ENCODE measurements at regions not wholly inside any gene's neighbourhood (a gene's known extent, or its start where the extent isn't known, plus 50 kb on each side); places are given as distances from the start of the nearest gene placed in this dataset.
"Not testable (repeated sequence)": the region's sequence is repeated elsewhere in the genome, so short reads cannot be mapped to it uniquely, and the experiment has no call there.

DNA sequence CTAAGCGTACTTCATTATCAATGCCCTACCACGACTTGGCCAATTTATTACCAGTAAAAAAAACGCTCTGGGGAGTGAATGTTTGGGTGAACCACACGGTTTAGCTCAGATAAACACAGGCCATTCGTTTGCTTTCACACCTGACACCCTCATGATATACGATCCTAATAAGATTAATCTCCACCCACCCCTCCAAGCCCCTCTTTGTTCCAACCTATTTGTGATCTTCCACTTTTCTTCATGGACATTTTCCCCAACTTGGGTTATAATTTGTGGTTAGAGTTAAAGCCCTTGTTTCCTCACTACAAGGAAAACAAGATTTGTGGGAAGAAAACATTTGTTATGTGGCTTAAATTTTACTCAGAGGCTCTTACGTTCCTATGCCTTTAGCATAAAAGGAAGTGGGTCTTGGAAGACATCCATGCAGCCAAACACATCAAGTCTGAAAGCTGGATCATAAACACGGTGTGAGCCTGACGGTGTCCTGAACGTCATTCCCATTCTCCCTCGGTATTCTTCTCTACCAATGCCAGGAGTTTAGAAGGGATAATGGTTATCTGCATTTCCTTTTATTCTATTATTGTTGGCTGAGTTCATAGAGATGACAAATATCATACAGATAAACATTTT is 518.9 kb downstream of the NR2F2 start:
- no peak for FAIRE-seq

GRCh38 chr15:96851613-96852012 is 521.1 kb downstream of the NR2F2 start:
- no peak for FAIRE-seq

DNA sequence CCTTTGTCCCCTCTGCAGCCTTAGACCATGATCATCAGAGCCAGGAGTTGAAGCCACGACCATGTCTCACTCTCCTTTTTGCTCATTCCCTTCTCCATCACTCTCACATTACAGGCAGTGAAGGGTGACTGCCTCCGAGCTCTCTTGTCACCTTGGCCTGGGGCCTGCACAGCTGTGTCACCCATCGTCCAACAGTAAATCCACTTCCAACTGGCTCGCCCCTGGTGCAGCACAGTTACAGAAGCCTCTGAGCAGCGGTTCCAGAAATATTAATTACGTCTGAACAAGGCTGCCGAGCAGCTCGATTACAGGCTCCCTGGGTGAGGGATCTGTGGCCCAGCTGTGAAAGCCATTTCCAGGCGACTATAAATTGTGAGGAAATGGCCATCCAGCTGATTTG is 528.2 kb downstream of the NR2F2 start:
- FAIRE-seq = no peak

GRCh38 chr15:96860741-96861140 is 530.2 kb downstream of the NR2F2 start:
- FAIRE-seq = no peak

DNA sequence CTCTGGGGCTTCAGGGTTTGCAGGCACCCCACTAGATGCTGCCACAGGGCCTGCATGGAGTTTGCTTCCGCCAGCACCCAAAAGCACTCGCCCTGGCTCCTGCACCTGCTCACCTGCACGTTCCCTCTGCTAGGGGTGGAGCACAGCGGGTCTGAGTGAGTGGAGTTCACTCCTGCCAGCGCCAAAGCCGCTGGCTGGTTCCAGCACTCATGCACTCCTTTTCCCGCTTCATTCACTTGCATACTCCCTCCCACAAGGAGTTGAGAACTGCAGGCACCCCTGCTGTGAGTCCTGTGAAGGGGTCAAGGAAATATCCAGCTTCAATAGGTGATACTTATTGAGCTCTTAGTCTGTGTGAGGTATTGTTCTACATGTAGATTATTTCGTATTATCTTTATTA is 537.5 kb downstream of the NR2F2 start:
- no peak for FAIRE-seq

GRCh38 chr15:96869122-96869521 is 538.6 kb downstream of the NR2F2 start:
- FAIRE-seq = no peak

- FAIRE-seq = no peak
Observed at GRCh38 chr15:96869790-96870189, 539.3 kb downstream of the NR2F2 start.

- no peak for FAIRE-seq
Observed at GRCh38 chr15:96870580-96870979, 540.1 kb downstream of the NR2F2 start.

DNA sequence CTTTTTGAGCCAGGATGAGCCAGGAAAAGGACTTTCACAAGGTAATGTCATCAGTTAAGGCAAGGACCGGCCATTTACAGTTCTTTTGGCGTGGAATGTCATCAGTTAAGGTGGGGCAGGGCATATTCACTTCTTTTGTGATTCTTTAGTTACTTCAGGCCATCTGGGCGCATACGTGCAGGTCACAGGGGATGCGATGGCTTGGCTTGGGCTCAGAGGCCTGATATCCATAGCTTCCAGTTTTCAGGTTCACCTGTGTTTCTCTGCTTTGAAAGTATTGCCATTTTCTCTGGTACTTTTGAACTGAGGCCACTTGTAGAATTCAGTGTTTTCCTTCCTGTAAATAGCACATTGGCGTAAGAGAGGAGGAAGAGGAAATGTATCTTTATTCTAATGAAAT is 546.9 kb downstream of the NR2F2 start:
- FAIRE-seq = not testable (repeated sequence)

DNA sequence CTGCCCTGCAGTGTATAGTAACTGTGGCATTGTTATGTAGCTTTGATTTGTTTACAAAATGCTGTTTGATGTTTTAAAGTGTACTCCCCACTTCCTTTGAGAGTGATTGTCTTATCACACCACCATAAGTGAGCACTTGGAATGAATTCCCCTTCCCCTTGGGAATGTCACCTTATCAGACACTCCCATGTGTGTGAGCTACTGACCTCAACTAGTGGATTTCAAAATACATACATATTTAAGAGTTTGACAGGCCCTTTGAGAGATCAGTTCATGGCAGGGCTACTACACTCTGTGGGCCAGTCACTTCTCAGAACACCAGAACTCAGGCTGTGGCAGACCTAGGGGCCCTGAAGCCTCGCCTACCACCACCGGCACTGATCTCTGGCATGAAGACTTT is 547.6 kb downstream of the NR2F2 start:
- FAIRE-seq = no peak

- FAIRE-seq = no peak
Observed at GRCh38 chr15:96882121-96882772, 551.7 kb downstream of the NR2F2 start.

DNA sequence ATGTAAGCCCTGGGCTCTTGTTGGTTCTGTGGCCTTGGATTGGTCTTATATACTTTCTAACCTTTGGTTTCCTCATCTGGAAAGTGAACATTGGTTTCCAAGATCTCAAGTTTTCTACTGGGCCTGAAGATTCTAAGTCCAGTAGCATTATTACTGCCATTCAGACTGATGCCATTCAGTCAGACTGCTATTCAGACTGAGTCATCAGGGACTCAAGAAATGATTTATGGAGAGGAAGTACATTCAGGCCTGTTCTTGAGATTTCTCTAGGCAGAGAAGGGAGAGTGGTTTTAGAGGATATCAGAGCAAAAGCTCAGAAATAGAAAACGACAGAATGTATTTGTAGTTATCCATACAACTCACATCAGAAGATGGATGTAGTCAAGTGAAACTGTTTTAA is 557.2 kb downstream of the NR2F2 start:
- FAIRE-seq = no peak

DNA sequence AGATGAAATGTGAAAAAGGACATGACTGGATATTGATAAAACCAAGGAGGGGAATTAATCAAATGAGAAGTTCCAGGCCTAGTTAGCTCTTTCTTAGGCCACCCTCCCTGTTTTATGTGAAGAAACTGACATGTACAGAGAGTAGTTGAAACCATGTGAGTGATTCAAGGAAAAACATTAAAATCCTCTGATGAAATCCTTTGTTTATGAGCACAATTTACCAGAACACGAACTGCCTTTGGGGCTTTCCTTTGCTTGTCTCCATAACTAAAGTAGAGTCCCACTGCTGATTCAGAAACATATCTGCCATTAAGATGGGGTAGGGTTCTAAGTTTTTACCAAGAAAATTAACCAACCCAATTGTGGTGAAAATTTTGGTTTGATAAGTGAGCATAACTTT is 558.3 kb downstream of the NR2F2 start:
- no peak for FAIRE-seq

GRCh38 chr15:96889734-96890480 is 559.4 kb downstream of the NR2F2 start:
- no peak for FAIRE-seq

DNA sequence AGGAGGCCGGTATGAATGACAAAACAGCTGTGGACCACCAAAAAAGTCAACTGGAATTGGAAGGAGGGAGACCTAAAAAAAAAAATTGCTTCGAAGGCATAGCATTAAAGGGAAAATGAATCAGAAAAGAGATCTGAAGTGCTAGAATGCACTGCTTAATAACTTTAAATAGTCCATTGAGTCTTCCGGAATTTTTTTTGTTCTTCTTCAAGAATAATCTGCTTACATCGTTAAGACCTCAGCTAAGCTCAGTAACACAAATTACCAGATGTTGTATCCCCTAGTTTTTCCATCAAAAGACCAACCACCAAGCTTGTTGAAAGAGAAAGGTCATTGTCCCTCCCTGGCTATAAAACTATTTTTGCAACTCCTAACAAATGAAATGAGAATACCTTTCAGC is 560.5 kb downstream of the NR2F2 start:
- no peak for FAIRE-seq

GRCh38 chr15:96893159-96893906 is 562.8 kb downstream of the NR2F2 start:
- FAIRE-seq = peak; percentile 85

- FAIRE-seq = no peak
Observed at GRCh38 chr15:96894659-96895058, 564.2 kb downstream of the NR2F2 start.

DNA sequence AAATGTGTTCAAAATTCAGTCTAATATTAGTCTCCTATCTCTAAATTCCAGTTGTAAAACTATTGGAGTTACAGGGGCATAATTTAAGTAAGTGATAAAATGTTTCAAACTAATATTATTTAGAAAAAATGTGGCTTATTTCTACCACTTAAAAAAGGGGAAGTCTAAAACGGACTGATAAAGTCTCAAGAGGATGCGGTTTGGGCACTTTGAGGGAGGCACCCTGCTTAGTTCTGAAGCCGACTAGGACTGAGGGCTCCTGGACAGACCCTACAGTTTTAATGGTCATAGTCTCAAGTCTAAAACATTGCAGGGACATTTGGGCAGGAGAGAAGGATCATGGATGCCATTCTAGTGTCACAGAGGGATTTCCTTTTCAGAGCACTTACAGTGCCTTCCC is 566.3 kb downstream of the NR2F2 start:
- FAIRE-seq = no peak

GRCh38 chr15:96914081-96914480 is 583.6 kb downstream of the NR2F2 start:
- FAIRE-seq = no peak

DNA sequence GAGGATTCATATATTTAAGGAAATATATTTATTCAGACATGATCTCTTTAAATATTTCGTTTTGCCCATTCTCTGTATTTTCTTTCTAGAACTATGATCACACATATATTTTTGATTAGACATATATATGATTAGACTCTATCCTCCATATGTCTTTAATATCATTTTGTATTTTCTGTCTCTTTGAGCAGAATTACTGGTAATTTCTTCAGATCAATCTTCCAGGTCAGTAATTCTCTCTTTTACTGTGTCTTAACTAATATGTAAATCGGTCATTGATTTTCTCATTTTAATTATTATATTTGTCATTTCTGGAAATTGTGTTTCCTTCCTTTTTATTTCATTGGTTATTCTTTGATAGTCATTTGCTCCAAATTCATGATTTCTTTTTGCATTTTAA is 586.2 kb downstream of the NR2F2 start:
- FAIRE-seq = peak; percentile 63

DNA sequence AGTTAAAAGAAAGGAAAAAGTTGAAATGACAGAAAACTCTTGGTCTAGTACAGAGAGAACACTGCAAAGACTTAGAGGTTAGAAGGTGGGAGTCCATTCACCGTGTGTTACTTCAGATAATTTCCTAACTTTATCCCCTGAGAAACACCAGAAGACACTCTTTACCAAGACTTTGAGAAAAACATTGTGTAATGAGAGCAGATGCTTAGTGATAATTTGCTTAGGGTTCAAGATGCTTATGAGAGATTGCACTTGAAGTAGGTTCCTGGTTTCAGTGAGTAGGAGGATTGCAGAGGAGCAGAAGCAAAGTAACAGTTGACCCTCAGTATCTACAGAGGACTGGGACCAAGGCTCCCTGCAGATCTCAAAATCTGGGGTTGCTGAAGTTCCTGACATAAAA is 594.1 kb downstream of the NR2F2 start:
- FAIRE-seq = no peak

DNA sequence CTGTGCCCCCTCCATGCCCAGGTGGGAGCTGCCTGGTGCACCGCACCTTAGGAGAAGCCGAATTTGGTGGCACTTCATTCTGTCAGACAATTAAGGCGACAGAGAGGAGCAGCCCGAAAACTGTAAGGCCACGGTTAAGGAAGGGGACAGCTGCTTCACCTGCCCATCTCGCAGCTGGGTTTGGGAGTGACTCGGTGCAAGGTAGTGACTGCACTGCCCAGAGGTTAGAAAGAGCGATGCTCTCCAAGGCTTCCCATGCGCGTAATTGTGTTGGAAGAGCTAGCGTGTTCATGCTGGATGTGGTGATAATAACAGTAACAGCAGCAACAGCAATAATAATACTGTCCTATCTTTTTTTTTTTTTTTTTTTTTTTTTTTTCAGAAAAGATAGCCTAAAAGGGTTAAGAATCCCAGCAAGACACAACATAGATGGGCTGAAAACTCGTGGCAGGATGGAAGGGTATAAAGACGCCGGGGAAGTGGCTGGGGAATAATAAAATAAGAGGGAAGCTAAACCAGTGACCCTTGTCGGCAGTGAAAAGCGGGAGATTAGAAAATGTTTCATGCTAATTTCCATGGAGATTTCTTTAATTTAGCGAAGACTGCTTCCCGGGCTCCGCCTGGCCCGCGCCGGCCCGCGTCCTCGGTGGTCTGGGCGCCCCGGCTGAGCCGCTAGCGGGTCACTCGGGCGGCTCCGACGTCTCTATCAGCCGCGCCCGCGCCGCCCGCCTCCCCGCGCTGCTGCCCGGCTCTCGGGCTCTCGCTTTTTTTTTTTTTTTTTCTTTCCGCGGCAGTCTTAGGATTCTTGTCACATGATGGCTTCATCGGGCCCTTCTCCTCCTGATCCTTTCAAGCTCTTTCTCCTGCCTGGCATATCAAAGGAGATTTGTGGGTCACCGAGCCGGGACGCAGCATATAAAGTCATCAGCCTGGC is 617.1 kb downstream of the NR2F2 start:
- FAIRE-seq = no peak

Data from TTC549 (cell line).